Effector CD8-positive, alpha-beta T cell (primary cell): ENCODE measurements at regions not wholly inside any gene's neighbourhood (a gene's known extent, or its start where the extent isn't known, plus 50 kb on each side); places are given as distances from the start of the nearest gene placed in this dataset.
"Not testable (repeated sequence)": the region's sequence is repeated elsewhere in the genome, so short reads cannot be mapped to it uniquely, and the experiment has no call there.

Source experiments
- DNase-seq: peaks from one replicate; lab custom pipeline; 2025; lab: John Stamatoyannopoulos, UW

- DNase-seq, result no peak
These were observed 2133.6 kb upstream of the ACO1 start for GRCh38 chr9:30250872-30251271.

DNA sequence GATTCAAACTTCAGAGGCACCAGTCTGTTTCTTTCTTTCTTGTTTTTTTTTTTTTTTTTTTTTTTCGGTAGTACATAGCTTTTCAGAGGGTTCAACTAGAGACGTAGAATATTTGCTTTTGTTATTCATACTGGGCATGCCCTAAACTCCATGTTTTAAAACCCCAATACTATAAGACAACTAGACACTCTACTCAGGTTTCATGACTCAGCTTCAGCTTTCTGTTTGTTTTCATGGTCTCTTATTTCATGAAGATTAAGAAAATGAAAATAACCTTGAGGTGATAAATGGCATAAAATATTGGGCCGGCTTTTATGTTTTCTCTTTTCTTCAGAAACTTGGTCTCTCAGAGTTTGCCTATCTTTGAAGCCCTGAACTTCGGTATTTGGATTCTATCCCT, 2126.3 kb upstream of the ACO1 start:
- no peak for DNase-seq

GRCh38 chr9:30280229-30280900, 2104.1 kb upstream of the ACO1 start:
- DNase-seq, result no peak

DNA sequence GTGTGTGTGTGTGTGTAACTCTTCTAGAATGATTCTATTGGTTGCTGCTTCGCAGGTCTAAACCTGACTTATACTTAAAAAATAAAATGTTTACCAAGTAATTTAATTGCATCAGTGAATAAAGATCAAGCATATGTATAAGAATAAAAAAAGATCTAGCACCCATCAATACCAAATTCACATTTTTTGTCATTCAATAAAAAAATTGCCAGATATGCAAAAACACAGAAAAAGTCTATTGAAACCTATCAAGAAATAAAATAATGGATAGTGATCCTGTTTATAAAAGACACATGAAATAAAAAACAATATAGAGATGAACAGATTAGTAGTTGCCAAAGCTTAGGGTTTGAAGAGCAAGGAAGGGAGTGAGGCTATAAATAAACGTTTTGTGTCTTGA, 2095.0 kb upstream of the ACO1 start:
- no peak for DNase-seq

DNA sequence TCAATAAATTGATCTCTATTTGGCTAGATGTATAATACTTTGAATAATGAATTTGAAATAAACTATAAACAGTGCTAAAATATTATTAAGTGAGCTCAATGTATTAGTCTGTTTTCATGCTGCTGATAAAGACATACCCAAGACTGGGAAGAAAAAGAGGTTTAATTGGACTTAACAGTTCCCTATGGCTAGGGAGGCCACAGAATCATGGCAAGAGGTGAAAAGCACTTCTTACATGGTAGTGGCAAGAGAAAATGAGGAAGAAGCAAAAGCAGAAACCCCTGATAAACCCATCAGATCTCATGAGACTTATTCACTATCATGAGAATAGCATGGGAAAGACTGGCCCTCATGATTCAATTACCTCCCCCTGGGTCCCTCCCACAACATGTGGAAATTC, 2092.4 kb upstream of the ACO1 start:
- not testable (repeated sequence) for DNase-seq

- DNase-seq, result no peak
These were observed 2091.2 kb upstream of the ACO1 start for GRCh38 chr9:30293231-30293630.

- DNase-seq, result no peak
These were observed 2085.2 kb upstream of the ACO1 start for GRCh38 chr9:30299126-30299780.

DNA sequence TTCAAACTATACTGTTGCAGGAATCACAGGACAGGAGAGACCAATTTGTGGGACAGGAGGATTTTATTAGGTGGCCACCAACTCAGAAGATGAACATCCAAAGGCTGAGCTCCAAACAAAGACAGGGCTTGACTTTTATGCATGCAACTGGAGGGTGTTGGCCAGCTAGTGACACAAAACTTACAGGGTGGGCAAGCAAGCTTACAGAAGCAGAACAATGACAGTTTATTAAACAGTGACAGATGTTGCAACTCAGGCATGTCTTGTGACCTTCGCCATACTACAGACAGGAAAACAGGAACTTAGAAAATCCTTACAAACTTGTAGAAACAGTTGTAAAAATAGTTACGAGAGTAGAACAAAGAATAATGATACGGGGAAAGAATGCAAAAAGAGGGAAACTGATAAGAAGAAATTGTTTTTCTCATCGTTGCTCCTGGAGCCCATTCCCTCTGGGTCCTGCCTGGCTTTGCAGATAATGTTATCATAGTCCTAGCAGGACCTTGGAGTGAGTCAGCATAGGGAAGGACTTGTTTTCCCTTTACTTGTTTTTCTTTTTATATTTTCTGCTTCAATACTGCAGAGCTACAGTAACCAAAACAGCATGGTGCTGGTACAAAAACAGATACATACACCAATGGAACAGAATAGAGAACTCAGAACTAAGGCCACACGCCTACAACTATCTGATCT, 2083.0 kb upstream of the ACO1 start:
- no peak for DNase-seq

DNA sequence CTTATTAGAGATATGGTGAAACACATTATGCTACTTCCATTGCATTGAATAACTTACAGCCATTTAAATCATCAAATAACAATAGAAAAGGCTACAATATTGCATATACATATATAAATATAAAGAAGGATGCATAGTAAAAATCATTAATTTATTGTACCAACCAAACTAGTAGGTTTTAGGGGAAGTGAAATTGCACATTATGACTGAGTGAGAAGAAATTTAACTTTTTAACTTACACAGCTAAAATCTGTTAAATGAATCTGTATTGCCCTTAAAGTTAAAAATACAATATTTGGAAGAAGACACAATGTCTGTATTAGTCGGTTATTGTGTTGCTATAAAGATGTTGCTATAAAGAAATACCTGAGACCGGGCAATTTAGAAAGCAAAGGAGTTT, 2073.7 kb upstream of the ACO1 start:
- no peak for DNase-seq

DNA sequence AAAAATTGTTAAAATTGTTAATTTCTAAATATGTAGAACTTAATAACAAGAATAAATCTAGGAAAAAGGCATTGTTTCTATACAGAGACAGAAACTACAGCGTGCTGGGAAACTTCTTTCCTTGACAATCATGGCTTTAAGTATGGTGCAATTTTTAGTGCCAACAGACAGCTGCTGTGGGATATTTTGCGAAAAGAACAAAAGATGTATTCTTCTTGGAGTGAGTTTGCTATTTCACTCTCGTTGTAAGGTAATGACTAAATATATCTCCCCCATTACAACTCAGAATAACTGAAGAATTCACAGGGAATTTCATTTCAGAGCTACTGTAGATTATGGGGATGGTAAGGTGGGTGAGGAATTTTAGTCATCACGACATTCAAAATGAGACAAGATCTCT, 2055.0 kb upstream of the ACO1 start:
- DNase-seq, result no peak

GRCh38 chr9:30348904-30349303, 2035.5 kb upstream of the ACO1 start:
- no peak for DNase-seq

- DNase-seq, result no peak
These were observed 2034.6 kb upstream of the ACO1 start for GRCh38 chr9:30349526-30350513.

- no peak for DNase-seq
These were observed 2028.2 kb upstream of the ACO1 start for GRCh38 chr9:30356221-30356620.

DNA sequence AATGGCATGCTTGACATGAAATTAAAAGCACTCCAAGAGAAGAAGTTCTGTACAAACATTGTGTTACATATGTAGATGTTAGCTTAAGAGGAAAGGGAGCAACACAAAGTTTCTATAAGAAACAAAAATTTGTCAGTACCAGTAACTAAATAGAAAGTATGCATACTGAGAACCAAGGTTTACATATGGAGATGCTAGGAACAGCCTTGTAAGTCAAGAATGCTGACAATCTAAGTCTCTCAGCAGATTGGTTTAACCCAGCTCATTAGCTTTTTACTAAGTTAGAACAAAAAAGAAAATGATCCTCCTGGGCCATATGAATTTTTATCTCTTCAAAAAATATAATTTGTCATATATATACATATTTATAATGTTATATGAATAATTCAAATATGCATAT, 2022.1 kb upstream of the ACO1 start:
- DNase-seq, result no peak

- DNase-seq, result not testable (repeated sequence)
These were observed 2018.3 kb upstream of the ACO1 start for GRCh38 chr9:30366140-30366539.

- DNase-seq, result no peak
These were observed 2002.2 kb upstream of the ACO1 start for GRCh38 chr9:30382271-30382670.

GRCh38 chr9:30410273-30410672, 1974.2 kb upstream of the ACO1 start:
- no peak for DNase-seq

DNA sequence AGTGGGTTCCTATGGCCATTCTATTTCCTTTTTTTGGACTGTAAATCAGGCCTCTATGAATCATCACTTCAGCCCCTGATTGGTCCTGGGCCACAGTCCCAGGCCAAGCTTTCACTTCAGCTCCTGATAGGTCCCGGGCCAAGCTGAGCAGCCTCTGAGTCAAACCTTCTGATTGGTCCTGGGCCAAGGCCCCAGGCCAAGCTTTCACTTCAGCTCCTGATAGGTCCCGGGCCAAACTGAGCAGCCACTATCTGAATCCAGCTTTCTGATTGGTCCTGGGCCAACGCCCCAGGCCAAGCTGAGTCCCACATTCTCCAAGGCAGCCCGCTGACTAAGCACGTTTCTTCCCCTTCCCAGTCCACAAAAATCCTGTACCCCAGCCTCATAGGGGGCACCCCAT, 1972.9 kb upstream of the ACO1 start:
- no peak for DNase-seq

GRCh38 chr9:30459156-30459555, 1925.3 kb upstream of the ACO1 start:
- no peak for DNase-seq

- no peak for DNase-seq
These were observed 1907.6 kb upstream of the ACO1 start for GRCh38 chr9:30476826-30477225.

DNA sequence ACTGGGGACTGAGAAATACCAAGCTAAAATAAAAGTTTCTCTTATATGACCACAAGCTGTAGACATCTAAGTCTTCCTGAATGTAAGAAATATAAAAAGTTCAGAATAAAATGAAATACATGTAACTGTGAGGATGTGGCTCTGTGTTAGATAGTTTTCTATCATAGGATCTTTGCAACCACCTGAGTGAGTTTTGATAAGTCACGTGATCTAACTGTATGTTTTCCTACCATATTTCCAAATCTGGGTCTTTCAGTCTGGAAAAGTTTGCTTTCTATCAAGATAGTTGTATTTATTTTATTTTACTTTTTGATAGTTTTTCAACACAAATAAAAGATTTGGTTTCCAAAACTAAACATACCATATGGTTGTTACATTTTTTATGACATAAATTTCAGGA, 1905.8 kb upstream of the ACO1 start:
- no peak for DNase-seq

GRCh38 chr9:30482499-30482898, 1901.9 kb upstream of the ACO1 start:
- DNase-seq, result no peak
